Gastrocnemius medialis (tissue), 4 donors: ENCODE measurements at regions not wholly inside any gene's neighbourhood (a gene's known extent, or its start where the extent isn't known, plus 50 kb on each side); places are given as distances from the start of the nearest gene placed in this dataset.

Experiments
- CTCF ChIP-seq, 5 experiments: fragments of 450-650 bp in 3 of 5; fragments of 200-600 bp in 2 of 5; sonication (generic) in 2 of 5; IDR thresholded peaks in 4 of 5; conservative IDR thresholded peaks in 1 of 5; 1 replicate in 4 of 5; 2 replicates in 1 of 5; pipeline ENCODE4 v1.5.1; 2016 to 2019; ENCODE audit warnings: antibody characterized with exemption in 5 of 5, mild to moderate bottlenecking in 3 of 5, moderate library complexity in 3 of 5
- POLR2A ChIP-seq, 2 donors: fragments of 450-650 bp; IDR thresholded peaks; one replicate each; pipeline ENCODE4 v1.6.1; 2017; ENCODE audit warnings: antibody characterized with exemption in 2 of 2, mild to moderate bottlenecking in 2 of 2, moderate library complexity in 2 of 2

- TF ChIP-seq CTCF (IDR thresholded peaks at IDR 0.05 in 4 of 5, conservative IDR thresholded peaks at IDR 0.05 in 1 of 5): no peak
- TF ChIP-seq POLR2A (IDR thresholded peaks at IDR 0.05): no peak
Measured at GRCh38 chr7:106346678-106347217, 62.0 kb upstream of the NAMPT start.
